SW 1271 (cell line): ENCODE measurements at regions not wholly inside any gene's neighbourhood (a gene's known extent, or its start where the extent isn't known, plus 50 kb on each side); places are given as distances from the start of the nearest gene placed in this dataset.

ENCODE experiments used
- DNase-seq, 2 experiments: peaks; one replicate each; lab custom pipeline; 2025; lab: John Stamatoyannopoulos, UW

DNA sequence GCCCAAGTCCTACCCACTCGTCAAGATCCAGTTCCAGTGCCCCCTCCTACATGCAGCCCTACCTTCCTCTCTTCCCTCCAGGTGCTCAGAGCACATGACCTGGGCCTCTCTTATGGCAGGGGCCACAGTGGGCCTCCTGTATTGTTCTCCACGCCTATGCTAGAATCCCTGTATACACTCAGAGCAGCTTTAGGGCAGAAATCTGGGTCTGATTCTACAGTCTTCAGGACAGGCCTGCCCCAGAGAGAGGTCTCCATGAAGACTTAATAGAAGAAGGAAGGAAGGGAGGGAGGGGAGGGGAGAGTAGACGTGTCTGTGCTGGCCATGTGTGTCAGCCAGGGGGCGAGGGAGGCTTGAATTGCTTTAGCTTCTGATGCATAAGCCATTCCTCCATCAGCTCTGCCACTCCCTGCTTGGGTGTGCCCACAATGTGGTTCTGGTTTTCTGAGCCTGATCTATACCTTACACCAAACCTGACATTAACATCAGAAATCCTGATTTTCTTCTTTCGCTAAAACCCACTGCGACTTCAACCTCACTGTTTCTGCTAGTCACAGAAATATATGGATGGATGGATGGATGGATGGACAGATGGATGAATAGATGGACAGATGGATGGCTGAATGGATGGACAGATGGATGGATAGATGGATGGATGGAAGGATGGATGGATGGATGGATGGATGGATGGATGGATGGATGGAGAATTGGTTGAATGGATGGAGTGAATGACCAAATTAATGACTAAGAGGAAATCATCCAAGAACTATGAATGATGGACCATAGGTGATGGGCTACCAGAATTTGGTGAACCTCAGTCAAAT is 56.6 kb upstream of the PRDM11 start:
- no peak for DNase-seq

DNA sequence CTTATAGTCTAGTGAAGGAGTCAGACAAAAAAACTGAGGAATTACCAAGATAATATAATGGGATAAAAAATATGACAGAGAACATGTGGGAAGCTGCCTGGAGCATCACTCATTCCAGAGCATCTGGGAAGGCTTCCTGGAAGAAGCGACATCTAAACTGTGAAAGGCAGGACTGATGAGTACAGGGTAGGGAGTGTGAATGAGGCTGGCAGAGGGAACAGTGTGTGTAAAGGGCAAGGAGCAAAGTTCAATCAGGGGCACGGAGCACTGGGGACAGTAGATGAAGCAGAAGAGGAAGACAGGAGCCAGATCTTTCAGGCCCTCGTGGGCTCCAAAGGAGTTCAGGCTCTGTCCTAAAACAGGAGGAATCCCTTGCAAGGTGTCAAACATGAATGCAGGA is 55.8 kb upstream of the PRDM11 start:
- DNase-seq, result no peak

DNA sequence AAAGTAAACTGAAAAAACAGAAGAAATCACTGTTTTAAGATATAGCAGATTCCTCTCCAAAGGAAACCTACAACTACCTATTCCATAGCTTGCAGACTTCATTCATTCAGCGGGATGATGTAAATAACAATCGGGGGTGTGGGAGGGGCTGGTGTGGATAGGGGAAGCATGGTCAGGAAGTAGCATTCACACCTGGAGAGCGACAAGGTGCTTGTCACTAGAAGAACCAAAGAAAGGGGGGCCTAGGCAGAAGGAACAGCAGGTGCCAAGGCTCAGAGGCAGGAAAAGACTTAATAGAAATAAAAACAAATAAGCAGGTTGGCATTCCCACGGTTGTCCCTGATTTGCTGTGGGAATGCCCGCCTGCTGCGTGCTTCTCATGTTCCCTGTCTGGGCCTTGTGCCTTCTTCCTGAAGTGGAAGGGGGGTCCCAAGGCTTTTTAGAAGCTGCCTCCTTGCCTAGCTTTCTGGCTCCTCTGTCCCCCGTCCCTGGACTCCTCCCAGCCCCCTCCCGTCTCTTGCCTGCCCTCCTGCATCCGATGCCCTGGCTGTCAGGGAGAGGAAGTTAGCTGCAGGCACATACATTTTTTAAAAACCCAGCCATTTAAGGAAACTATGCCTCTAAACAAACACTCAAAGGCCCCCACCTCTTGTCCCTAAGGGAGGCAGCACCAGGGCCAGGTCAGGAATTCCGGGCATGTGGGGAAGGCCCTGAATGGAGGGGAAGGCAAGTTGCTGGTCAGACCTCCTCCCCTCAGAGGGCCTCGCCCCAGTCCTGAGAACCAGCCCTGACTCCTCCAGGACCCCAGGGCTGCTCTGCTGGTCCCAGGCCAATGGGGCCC is 54.7 kb upstream of the PRDM11 start:
- DNase-seq, result no peak

DNA sequence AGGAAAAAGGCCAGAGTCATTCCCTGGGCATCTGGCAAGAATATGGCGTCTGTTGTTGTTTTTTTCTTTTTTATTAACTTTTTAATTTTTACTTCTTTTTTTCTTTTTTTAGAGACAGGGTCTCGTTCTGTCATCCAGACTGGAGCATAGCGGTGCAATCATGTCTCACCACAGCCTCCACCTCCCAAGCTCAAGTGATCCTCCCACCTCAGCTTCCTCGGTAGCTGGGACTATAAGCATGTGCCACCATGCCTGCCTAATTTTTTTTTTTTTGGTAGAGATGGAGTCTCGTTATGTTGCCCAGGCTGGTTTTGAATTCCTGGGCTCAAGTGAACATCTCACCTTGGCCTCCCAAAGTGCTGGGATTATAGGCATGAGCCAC is 54.0 kb upstream of the PRDM11 start:
- DNase-seq, result no peak

DNA sequence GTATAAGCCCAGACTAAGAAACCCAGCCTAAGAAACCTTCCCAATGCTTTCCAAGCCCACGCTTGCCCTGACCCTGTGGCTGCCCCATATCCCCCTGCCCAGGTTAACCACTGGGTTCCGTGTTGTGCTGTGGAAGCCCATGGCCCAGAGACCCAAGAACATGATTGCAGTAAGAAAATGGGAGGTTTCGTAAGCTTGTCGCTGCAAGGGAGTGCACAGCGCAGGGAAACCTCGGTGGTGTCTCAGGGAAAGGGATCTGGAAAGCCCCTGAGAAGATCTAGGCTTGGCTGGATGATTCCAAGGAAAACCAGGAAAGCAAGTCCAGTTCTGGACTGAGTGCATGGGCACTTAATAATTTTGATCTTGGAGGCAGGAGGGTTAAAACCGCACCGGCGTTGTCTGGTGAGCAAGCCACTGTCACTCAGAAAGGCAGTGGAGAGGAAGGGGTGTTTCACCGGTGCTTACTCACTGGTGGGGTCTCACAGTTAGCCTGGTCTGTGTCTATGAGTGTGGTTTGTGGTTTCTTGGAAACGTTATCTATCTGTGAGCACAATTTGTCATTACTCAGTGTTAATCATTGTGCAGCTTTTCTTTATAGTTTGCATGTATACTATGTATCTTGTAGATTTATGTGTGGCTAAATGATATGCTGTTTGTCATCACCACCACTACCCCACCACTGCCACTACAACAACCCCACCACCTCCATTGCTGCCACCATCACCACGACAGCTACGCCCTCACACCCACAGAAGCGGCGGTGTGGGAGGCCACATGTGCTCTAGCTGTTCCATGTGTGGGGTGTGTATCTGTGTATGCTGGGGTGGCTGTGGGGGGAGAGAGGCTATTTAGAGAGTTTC is 53.3 kb upstream of the PRDM11 start:
- no peak for DNase-seq

DNA sequence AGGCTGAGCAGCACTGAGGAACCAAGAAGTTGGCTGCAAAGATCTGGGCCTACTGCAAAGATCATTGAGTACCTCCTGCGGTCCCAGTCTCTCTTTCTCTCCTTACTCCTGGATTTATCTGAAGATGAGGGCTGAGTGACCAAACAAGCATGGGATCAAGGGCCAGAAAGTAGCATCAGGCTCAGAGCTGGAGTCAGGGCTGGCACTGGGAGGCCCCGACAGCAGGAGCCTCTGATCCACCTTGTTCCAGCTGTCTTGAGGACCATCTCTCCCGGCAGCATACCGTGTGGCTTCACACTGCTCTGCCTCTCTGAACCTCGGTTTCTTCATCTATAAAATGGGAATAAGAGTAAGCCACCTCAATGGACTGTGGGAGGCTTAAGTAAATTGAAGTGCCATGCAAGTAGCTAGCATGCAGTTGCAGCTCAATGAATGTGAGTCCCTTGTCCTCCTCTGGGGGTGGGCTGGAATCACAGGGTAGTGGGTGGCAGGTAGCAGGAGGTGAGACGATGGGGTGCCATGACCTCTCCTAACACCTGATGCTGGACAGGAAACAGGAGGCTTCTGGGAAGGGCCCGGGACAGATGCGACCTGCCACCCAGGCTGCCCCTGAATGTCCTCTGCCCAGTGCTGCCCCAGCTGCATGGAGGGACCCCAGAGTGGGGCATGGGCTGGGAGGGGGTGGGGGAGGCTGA is 52.5 kb upstream of the PRDM11 start:
- no peak for DNase-seq

DNA sequence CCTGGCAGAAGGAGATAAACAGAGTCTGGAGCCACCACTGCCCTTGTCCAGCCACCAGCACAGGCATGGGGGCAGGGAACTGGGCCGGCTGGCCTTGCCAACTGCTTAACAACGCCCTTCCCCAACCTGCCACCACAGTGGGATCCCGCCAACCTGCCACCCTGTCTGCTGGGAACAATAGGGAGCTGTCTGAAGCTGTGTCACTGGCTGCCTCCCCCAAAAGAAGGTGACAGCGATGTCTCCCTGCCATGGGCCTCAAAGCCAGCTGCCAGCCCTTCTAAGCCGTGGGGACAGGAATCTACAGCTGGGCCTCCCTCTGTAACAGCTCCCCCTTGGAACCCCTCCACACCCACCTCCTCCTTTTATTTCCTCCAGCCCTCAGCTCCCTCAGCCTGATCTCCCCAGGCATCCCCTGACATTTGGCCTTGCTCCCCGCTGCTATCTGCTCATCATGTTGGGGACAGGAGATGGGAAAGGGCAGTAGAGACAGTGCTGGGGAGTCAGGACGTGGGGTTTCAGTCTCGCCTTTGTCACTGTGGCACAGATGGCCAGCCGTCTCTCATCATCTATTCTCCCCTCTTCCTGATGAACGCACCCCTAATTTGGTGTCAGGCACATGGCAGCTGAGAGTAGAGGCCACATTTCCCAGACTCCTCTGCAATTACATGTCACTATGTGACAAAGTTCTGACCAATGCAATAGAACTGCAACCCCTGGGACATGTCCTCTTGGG is 51.3 kb upstream of the PRDM11 start:
- no peak for DNase-seq

DNA sequence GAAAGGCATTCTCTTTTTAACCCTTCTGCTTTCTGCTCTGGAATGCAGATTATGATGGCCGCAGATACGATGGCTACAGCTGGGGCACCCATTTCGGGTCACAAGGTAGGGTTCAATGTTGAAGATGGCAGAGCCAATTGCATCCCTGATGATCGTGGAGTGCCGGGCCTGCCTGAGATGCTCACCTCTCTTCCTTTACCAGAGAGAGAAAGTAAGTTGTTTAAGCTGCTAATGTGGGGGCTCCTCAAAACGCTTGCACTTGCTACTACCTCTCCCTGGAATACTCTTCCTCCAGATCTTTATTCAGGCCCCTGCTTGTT is 50.8 kb upstream of the PRDM11 start:
- no peak for DNase-seq

DNA sequence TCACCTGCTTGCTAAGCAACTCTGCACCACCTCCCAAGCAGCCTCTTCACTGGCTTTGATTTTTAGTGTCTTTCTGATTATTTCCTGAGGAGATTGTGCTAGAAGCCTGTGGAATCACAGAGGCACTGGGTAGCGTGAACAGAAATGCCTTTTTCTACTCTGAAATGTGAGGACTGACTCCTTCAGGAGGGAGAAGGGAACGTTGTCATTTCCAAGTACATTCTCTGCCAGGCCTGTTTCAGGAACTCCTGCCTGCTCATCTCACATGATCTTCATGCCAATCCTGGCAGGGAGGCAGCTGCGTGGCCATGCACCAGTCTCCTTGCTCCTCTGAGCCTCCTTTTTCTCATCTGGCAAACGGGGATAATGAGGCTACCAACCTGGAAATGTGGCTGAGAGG is 49.8 kb upstream of the PRDM11 start:
- no peak for DNase-seq
